ENCODE measurements at regions not wholly inside any gene's neighbourhood (a gene's known extent, or its start where the extent isn't known, plus 50 kb on each side); places are given as distances from the start of the nearest gene placed in this dataset.
"Not testable (repeated sequence)": the region's sequence is repeated elsewhere in the genome, so short reads cannot be mapped to it uniquely, and the experiment has no call there.

GRCh38 chr6:170089963-170090362 lies 200.9 kb downstream of the DLL1 start:
- H3K4me3 ChIP-seq (ENCODE audit: extremely low read depth, insufficient read depth, low read length, poor library complexity, severe bottlenecking) = no peak overlapping the region
- WGBS, 2 experiments (ENCODE audit: insufficient coverage in 2 of 2) = 89 to 90% methylated on average over 10 of the region's 11 CpGs
- H3K4me1 ChIP-seq (ENCODE audit: control insufficient read depth, insufficient read depth, low read length, poor library complexity, severe bottlenecking) = no peaks in the 10 kb centered on the region
- no peaks in the 10 kb centered on the region for H3K36me3 ChIP-seq (ENCODE audit: control insufficient read depth, insufficient read depth, low read length)
- no peak overlapping the region for H3K27ac ChIP-seq (ENCODE audit: low read depth, low read length, severe bottlenecking)
- no peaks in the 10 kb centered on the region for H3K9me3 ChIP-seq (ENCODE audit: control insufficient read depth, low read length)

GRCh38 chr6:170088582-170088955 lies 202.3 kb downstream of the DLL1 start:
- Histone ChIP-seq H3K27ac (ENCODE audit: low read depth, low read length, severe bottlenecking) (no peak overlapping the region), H3K4me1 (ENCODE audit: control insufficient read depth, insufficient read depth, low read length, poor library complexity, severe bottlenecking) (no peaks in the 10 kb centered on the region), H3K36me3 (ENCODE audit: control insufficient read depth, insufficient read depth, low read length) (no peaks in the 10 kb centered on the region), H3K9me3 (ENCODE audit: control insufficient read depth, low read length) (no peaks in the 10 kb centered on the region), H3K4me3 (ENCODE audit: extremely low read depth, insufficient read depth, low read length, poor library complexity, severe bottlenecking) (no peak overlapping the region)
- 92 to 94% methylated on average over 17 to 19 of the region's 20 CpGs for WGBS, 2 experiments (ENCODE audit: insufficient coverage in 2 of 2)

- H3K27ac ChIP-seq (ENCODE audit: low read depth, low read length, severe bottlenecking) = no peak overlapping the region
- WGBS, 2 experiments (ENCODE audit: insufficient coverage in 2 of 2) = 90 to 94% methylated on average over 17 to 23 of the region's 36 CpGs
- H3K4me1 ChIP-seq (ENCODE audit: control insufficient read depth, insufficient read depth, low read length, poor library complexity, severe bottlenecking) = no peaks in the 10 kb centered on the region
- H3K36me3 ChIP-seq (ENCODE audit: control insufficient read depth, insufficient read depth, low read length) = no peaks in the 10 kb centered on the region
- H3K9me3 ChIP-seq (ENCODE audit: control insufficient read depth, low read length) = no peaks in the 10 kb centered on the region
- no peak overlapping the region for H3K4me3 ChIP-seq (ENCODE audit: extremely low read depth, insufficient read depth, low read length, poor library complexity, severe bottlenecking)
Measured at GRCh38 chr6:170087941-170088581, 202.8 kb downstream of the DLL1 start.

GRCh38 chr6:170087421-170087780 lies 203.5 kb downstream of the DLL1 start:
- not testable (repeated sequence) for H3K9me3 ChIP-seq (ENCODE audit: control insufficient read depth, low read length); H3K4me3 ChIP-seq (ENCODE audit: extremely low read depth, insufficient read depth, low read length, poor library complexity, severe bottlenecking); H3K27ac ChIP-seq (ENCODE audit: low read depth, low read length, severe bottlenecking); H3K4me1 ChIP-seq (ENCODE audit: control insufficient read depth, insufficient read depth, low read length, poor library complexity, severe bottlenecking); H3K36me3 ChIP-seq (ENCODE audit: control insufficient read depth, insufficient read depth, low read length)
- WGBS, 2 experiments (ENCODE audit: insufficient coverage in 2 of 2) = no CpG with 5 or more reads among the region's 25 CpGs

- Histone ChIP-seq H3K27ac (ENCODE audit: low read depth, low read length, severe bottlenecking) (no peak overlapping the region), H3K4me1 (ENCODE audit: control insufficient read depth, insufficient read depth, low read length, poor library complexity, severe bottlenecking) (no peaks in the 10 kb centered on the region), H3K9me3 (ENCODE audit: control insufficient read depth, low read length) (no peaks in the 10 kb centered on the region), H3K36me3 (ENCODE audit: control insufficient read depth, insufficient read depth, low read length) (no peaks in the 10 kb centered on the region), H3K4me3 (ENCODE audit: extremely low read depth, insufficient read depth, low read length, poor library complexity, severe bottlenecking) (no peak overlapping the region)
- WGBS, 2 experiments (ENCODE audit: insufficient coverage in 2 of 2) = 93 to 95% methylated on average over 39 of the region's 49 CpGs
Measured at GRCh38 chr6:170086639-170087420, 204.0 kb downstream of the DLL1 start.

- no peaks in the 10 kb centered on the region for H3K36me3 ChIP-seq (ENCODE audit: control insufficient read depth, insufficient read depth, low read length)
- WGBS, 2 experiments (ENCODE audit: insufficient coverage in 2 of 2) = 82 to 83% methylated on average over 22 to 24 of the region's 26 CpGs
- H3K27ac ChIP-seq (ENCODE audit: low read depth, low read length, severe bottlenecking) = no peak overlapping the region
- no peaks in the 10 kb centered on the region for H3K4me1 ChIP-seq (ENCODE audit: control insufficient read depth, insufficient read depth, low read length, poor library complexity, severe bottlenecking)
- no peaks in the 10 kb centered on the region for H3K9me3 ChIP-seq (ENCODE audit: control insufficient read depth, low read length)
- no peak overlapping the region for H3K4me3 ChIP-seq (ENCODE audit: extremely low read depth, insufficient read depth, low read length, poor library complexity, severe bottlenecking)
Measured at GRCh38 chr6:170085475-170086401, 205.1 kb downstream of the DLL1 start.

GRCh38 chr6:170084166-170084730 lies 206.6 kb downstream of the DLL1 start:
- Histone ChIP-seq H3K4me3 (ENCODE audit: extremely low read depth, insufficient read depth, low read length, poor library complexity, severe bottlenecking) (no peak overlapping the region), H3K4me1 (ENCODE audit: control insufficient read depth, insufficient read depth, low read length, poor library complexity, severe bottlenecking) (no peaks in the 10 kb centered on the region), H3K27ac (ENCODE audit: low read depth, low read length, severe bottlenecking) (no peak overlapping the region), H3K36me3 (ENCODE audit: control insufficient read depth, insufficient read depth, low read length) (no peaks in the 10 kb centered on the region), H3K9me3 (ENCODE audit: control insufficient read depth, low read length) (peaks cover 5% of the 10 kb centered on the region)
- 92 to 93% methylated on average over 13 to 15 of the region's 21 CpGs for WGBS, 2 experiments (ENCODE audit: insufficient coverage in 2 of 2)

GRCh38 chr6:170083236-170084051 lies 207.4 kb downstream of the DLL1 start:
- H3K4me1 ChIP-seq (ENCODE audit: control insufficient read depth, insufficient read depth, low read length, poor library complexity, severe bottlenecking) = no peaks in the 10 kb centered on the region
- WGBS, 2 experiments (ENCODE audit: insufficient coverage in 2 of 2) = 92 to 95% methylated on average over 33 of the region's 33 CpGs
- no peak overlapping the region for H3K27ac ChIP-seq (ENCODE audit: low read depth, low read length, severe bottlenecking)
- H3K9me3 ChIP-seq (ENCODE audit: control insufficient read depth, low read length) = peaks cover 9% of the 10 kb centered on the region
- no peaks in the 10 kb centered on the region for H3K36me3 ChIP-seq (ENCODE audit: control insufficient read depth, insufficient read depth, low read length)
- no peak overlapping the region for H3K4me3 ChIP-seq (ENCODE audit: extremely low read depth, insufficient read depth, low read length, poor library complexity, severe bottlenecking)

GRCh38 chr6:170082531-170083187 lies 208.2 kb downstream of the DLL1 start:
- WGBS, 2 experiments (ENCODE audit: insufficient coverage in 2 of 2) = 88 to 95% methylated on average over 5 to 6 of the region's 12 CpGs
- Histone ChIP-seq H3K4me3 (ENCODE audit: extremely low read depth, insufficient read depth, low read length, poor library complexity, severe bottlenecking) (no peak overlapping the region), H3K27ac (ENCODE audit: low read depth, low read length, severe bottlenecking) (no peak overlapping the region), H3K9me3 (ENCODE audit: control insufficient read depth, low read length) (peaks cover 9% of the 10 kb centered on the region), H3K4me1 (ENCODE audit: control insufficient read depth, insufficient read depth, low read length, poor library complexity, severe bottlenecking) (no peaks in the 10 kb centered on the region), H3K36me3 (ENCODE audit: control insufficient read depth, insufficient read depth, low read length) (no peaks in the 10 kb centered on the region)

Measured in mesodermal cell (in vitro differentiated cells).